BJ (cell line): ENCODE measurements at regions not wholly inside any gene's neighbourhood (a gene's known extent, or its start where the extent isn't known, plus 50 kb on each side); places are given as distances from the start of the nearest gene placed in this dataset.

ENCODE experiments used
- CTCF ChIA-PET: fragments of 350-600 bp; formaldehyde crosslinking; extraction: SDS; loops from one replicate; lab custom pipeline; 2021; ENCODE audit warnings: antibody characterized with exemption, inconsistent platforms; lab: Yijun Ruan, JAX
- POLR2A ChIA-PET: fragments of 300-600 bp; sonication (Branson Sonifier 250); formaldehyde crosslinking; extraction: SDS; loops from one replicate; lab custom pipeline; 2021; ENCODE audit warnings: antibody characterized with exemption; lab: Charles Lee
- DNase-seq: peaks from one replicate; pipeline ENCODE4 v3.0.0-alpha.2; 2011; ENCODE audit warnings: low read depth
- H3K27me3 ChIP-seq: 2 replicates; pipeline ENCODE4 v1.6.0; 2011; ENCODE audit warnings: low read length; ENCODE audit not compliant: control insufficient read depth, insufficient read depth
- H3K36me3 ChIP-seq: 2 replicates; pipeline ENCODE4 v1.5.1; 2011; ENCODE audit warnings: low read length; ENCODE audit not compliant: control insufficient read depth, insufficient read depth
- H3K4me3 ChIP-seq: 2 replicates; pipeline ENCODE4 v1.5.1; 2011; ENCODE audit warnings: low read depth, mild to moderate bottlenecking, control low read depth, low read length
- CTCF ChIP-seq: IDR thresholded peaks from 2 replicates; pipeline ENCODE4 v1.5.1; 2011; ENCODE audit warnings: low read depth, mild to moderate bottlenecking, control low read depth, inconsistent platforms, low read length, moderate library complexity; ENCODE audit not compliant: insufficient read depth

GRCh38 chr16:87054154-87054553, 263.0 kb downstream of the C16orf95 start:
- no peak for TF ChIP-seq CTCF
- DNase-seq: no peak
- Histone ChIP-seq H3K36me3 (no peaks in the 10 kb centered on the region), H3K27me3 (peaks cover 12% of the 10 kb centered on the region), H3K4me3 (no peak overlapping the region)
- POLR2A ChIA-PET: no interaction called here
- CTCF ChIA-PET: interaction anchor here (1.0 to 6.5 kb wide), 4 partner anchors 9 to 492 kb away, joined by 3 to 34 read pairs (median 4); no protein-coding TSS in a partner anchor

GRCh38 chr16:87054856-87055255, 262.3 kb downstream of the C16orf95 start:
- POLR2A ChIA-PET: no interaction called here
- H3K4me3 ChIP-seq: no peak overlapping the region
- peaks cover 12% of the 10 kb centered on the region for H3K27me3 ChIP-seq
- CTCF ChIA-PET: interaction anchor here (1.0 to 6.5 kb wide), 5 partner anchors 7 to 491 kb away, joined by 3 to 34 read pairs (median 4); no protein-coding TSS in a partner anchor
- no peak for TF ChIP-seq CTCF
- H3K36me3 ChIP-seq: no peaks in the 10 kb centered on the region
- DNase-seq: no peak

- POLR2A ChIA-PET: no interaction called here
- TF ChIP-seq CTCF: peak; percentile 37
- peaks cover 7% of the 10 kb centered on the region for H3K27me3 ChIP-seq
- CTCF ChIA-PET: interaction anchor here (1.1 to 2.1 kb wide), 3 partner anchors 8 to 492 kb away, joined by 4 to 16 read pairs (median 4); no protein-coding TSS in a partner anchor
- H3K36me3 ChIP-seq: no peaks in the 10 kb centered on the region
- no peak for DNase-seq
- no peak overlapping the region for H3K4me3 ChIP-seq
Measured at GRCh38 chr16:87056083-87056482, 261.1 kb downstream of the C16orf95 start.

GRCh38 chr16:87056551-87056950, 260.6 kb downstream of the C16orf95 start:
- no peak for DNase-seq
- no peak overlapping the region for H3K4me3 ChIP-seq
- no peak for TF ChIP-seq CTCF
- H3K36me3 ChIP-seq: no peaks in the 10 kb centered on the region
- ChIA-PET POLR2A (no interaction called here), CTCF (interaction anchor here (1.1 to 2.1 kb wide), 3 partner anchors 9 to 493 kb away, joined by 4 to 16 read pairs (median 4); no protein-coding TSS in a partner anchor)
- H3K27me3 ChIP-seq: peaks cover 7% of the 10 kb centered on the region

- POLR2A ChIA-PET: no interaction called here
- Histone ChIP-seq H3K4me3 (no peak overlapping the region), H3K36me3 (no peaks in the 10 kb centered on the region), H3K27me3 (peaks cover 3% of the 10 kb centered on the region; the same call in 1 of the 2 replicates)
- TF ChIP-seq CTCF: peak; percentile 34
- DNase-seq: no peak
- CTCF ChIA-PET: no interaction called here
Measured at GRCh38 chr16:87057211-87057881, 259.8 kb downstream of the C16orf95 start.
